Astrocyte (in vitro differentiated cells and primary cell): ENCODE measurements at regions not wholly inside any gene's neighbourhood (a gene's known extent, or its start where the extent isn't known, plus 50 kb on each side); places are given as distances from the start of the nearest gene placed in this dataset.

Experiments used
- DNase-seq: peaks from one replicate; pipeline ENCODE4 v3.0.0-alpha.2; 2010; ENCODE audit warnings: low read depth
- FAIRE-seq: peaks from 2 replicates; lab custom pipeline; 2011; peaks lifted over from hg19 to GRCh38; lab: Jason Lieb, UNC
- H2AFZ ChIP-seq: 2 replicates; pipeline ENCODE4 v1.6.0; 2012; ENCODE audit warnings: low read depth, low read length, inconsistent platforms
- H3K27ac ChIP-seq: 2 replicates; pipeline ENCODE4 v1.5.1; 2011; ENCODE audit warnings: low read depth, low read length, inconsistent platforms
- H3K27me3 ChIP-seq: 2 replicates; pipeline ENCODE4 v1.6.0; 2011; ENCODE audit warnings: low read length, inconsistent platforms; ENCODE audit not compliant: insufficient read depth
- H3K36me3 ChIP-seq: 2 replicates; pipeline ENCODE4 v1.5.1; 2011; ENCODE audit warnings: low read length, inconsistent platforms; ENCODE audit not compliant: insufficient read depth
- H3K4me1 ChIP-seq: 2 replicates; pipeline ENCODE4 v1.5.1; 2011; ENCODE audit warnings: low read length, inconsistent platforms; ENCODE audit not compliant: insufficient read depth
- H3K4me2 ChIP-seq: 2 replicates; pipeline ENCODE4 v1.6.0; 2012; ENCODE audit warnings: low read length, inconsistent platforms
- H3K4me3 ChIP-seq: 2 replicates; pipeline ENCODE4 v1.5.1; 2011; ENCODE audit warnings: low read depth, mild to moderate bottlenecking, low read length, inconsistent platforms; ENCODE audit not compliant: insufficient read depth
- H3K79me2 ChIP-seq: 2 replicates; pipeline ENCODE4 v1.6.0; 2012; ENCODE audit warnings: mild to moderate bottlenecking, low read length, inconsistent platforms; ENCODE audit not compliant: insufficient read depth
- H3K9ac ChIP-seq: 2 replicates; pipeline ENCODE4 v1.6.0; 2012; ENCODE audit warnings: mild to moderate bottlenecking, low read length, inconsistent platforms
- H3K9me3 ChIP-seq: 2 replicates; pipeline ENCODE4 v1.5.1; 2012; ENCODE audit warnings: low read depth, mild to moderate bottlenecking, low read length, inconsistent platforms; ENCODE audit not compliant: insufficient read depth
- H4K20me1 ChIP-seq: 2 replicates; pipeline ENCODE4 v1.6.0; 2012; ENCODE audit warnings: low read length, inconsistent platforms; ENCODE audit not compliant: insufficient read depth
- H3K27ac Mint-ChIP-seq: one replicate; pipeline ENCODE4 v1.8.0; 2021; ENCODE audit warnings: mild to moderate bottlenecking, mixed read lengths; ENCODE audit not compliant: unreplicated experiment
- H3K27me3 Mint-ChIP-seq: one replicate; pipeline ENCODE4 v1.8.0; 2021; ENCODE audit warnings: low read depth, mixed read lengths; ENCODE audit not compliant: unreplicated experiment
- H3K36me3 Mint-ChIP-seq: one replicate; pipeline ENCODE4 v1.8.0; 2021; ENCODE audit warnings: low read depth, mixed read lengths; ENCODE audit not compliant: unreplicated experiment
- H3K4me1 Mint-ChIP-seq: one replicate; pipeline ENCODE4 v1.8.0; 2021; ENCODE audit warnings: low read depth, mixed read lengths; ENCODE audit not compliant: unreplicated experiment
- H3K4me3 Mint-ChIP-seq: one replicate; pipeline ENCODE4 v1.8.0; 2021; ENCODE audit warnings: mild to moderate bottlenecking, moderate library complexity, mixed read lengths; ENCODE audit not compliant: unreplicated experiment
- H3K9me3 Mint-ChIP-seq: one replicate; pipeline ENCODE4 v1.8.0; 2021; ENCODE audit warnings: mild to moderate bottlenecking, mixed read lengths; ENCODE audit not compliant: unreplicated experiment
- CTCF ChIP-seq: IDR thresholded peaks from 2 replicates; pipeline ENCODE4 v1.5.1; 2011; ENCODE audit warnings: low read depth, mild to moderate bottlenecking, inconsistent platforms, low read length, moderate library complexity; ENCODE audit not compliant: insufficient read depth
- EZH2 ChIP-seq: IDR thresholded peaks from 2 replicates; pipeline ENCODE4 v1.6.1; 2012; ENCODE audit warnings: mild to moderate bottlenecking, low read length, inconsistent platforms; ENCODE audit not compliant: insufficient read depth

GRCh38 chr6:119598883-119599282 lies 249.3 kb upstream of the MAN1A1 start:
- Histone ChIP-seq H3K4me2 (no peak overlapping the region), H3K79me2 (no peaks in the 10 kb centered on the region), H3K27me3 (no peaks in the 10 kb centered on the region), H3K4me1 (peaks cover 15% of the 10 kb centered on the region), H3K27ac (no peak overlapping the region), H3K4me3 (no peak overlapping the region), H3K36me3 (no peaks in the 10 kb centered on the region), H3K9me3 (no peaks in the 10 kb centered on the region), H4K20me1 (no peaks in the 10 kb centered on the region), H3K9ac (no peak overlapping the region), H2AFZ (no peak overlapping the region)
- Mint-ChIP-seq H3K27ac (no peak overlapping the region), H3K9me3 (peaks cover 2% of the 10 kb centered on the region), H3K4me3 (no peak overlapping the region), H3K27me3 (no peaks in the 10 kb centered on the region), H3K36me3 (no peaks in the 10 kb centered on the region), H3K4me1 (peaks cover 14% of the 10 kb centered on the region)
- no peak for FAIRE-seq
- DNase-seq, result no peak
- TF ChIP-seq EZH2 (no peak), CTCF (no peak)

- H3K27ac Mint-ChIP-seq, result no peak overlapping the region
- H3K27ac ChIP-seq, result no peak overlapping the region
- H3K36me3 ChIP-seq, result no peaks in the 10 kb centered on the region
- H3K4me3 Mint-ChIP-seq, result no peak overlapping the region
- no peak for FAIRE-seq
- H3K9me3 ChIP-seq, result no peaks in the 10 kb centered on the region
- H4K20me1 ChIP-seq, result no peaks in the 10 kb centered on the region
- no peaks in the 10 kb centered on the region for H3K27me3 ChIP-seq
- no peak overlapping the region for H3K4me2 ChIP-seq
- H3K9me3 Mint-ChIP-seq, result peaks cover 2% of the 10 kb centered on the region
- H3K4me3 ChIP-seq, result no peak overlapping the region
- no peak for TF ChIP-seq EZH2
- no peak for TF ChIP-seq CTCF
- no peak overlapping the region for H3K9ac ChIP-seq
- no peaks in the 10 kb centered on the region for H3K36me3 Mint-ChIP-seq
- peak; percentile 14 for DNase-seq
- H2AFZ ChIP-seq, result no peak overlapping the region
- H3K4me1 Mint-ChIP-seq, result peaks cover 12% of the 10 kb centered on the region
- no peaks in the 10 kb centered on the region for H3K4me1 ChIP-seq
- no peaks in the 10 kb centered on the region for H3K79me2 ChIP-seq
- no peaks in the 10 kb centered on the region for H3K27me3 Mint-ChIP-seq
These were observed 245.3 kb upstream of the MAN1A1 start for GRCh38 chr6:119594907-119595306.

- TF ChIP-seq CTCF (no peak), EZH2 (no peak)
- no peak overlapping the region for H3K4me3 ChIP-seq
- H3K9ac ChIP-seq, result no peak overlapping the region
- H3K36me3 Mint-ChIP-seq, result no peaks in the 10 kb centered on the region
- H3K4me3 Mint-ChIP-seq, result no peak overlapping the region
- DNase-seq (no peak), FAIRE-seq (peak; percentile 26)
- H3K79me2 ChIP-seq, result no peaks in the 10 kb centered on the region
- no peaks in the 10 kb centered on the region for H3K4me1 ChIP-seq
- H3K36me3 ChIP-seq, result no peaks in the 10 kb centered on the region
- peaks cover 12% of the 10 kb centered on the region for H3K4me1 Mint-ChIP-seq
- no peak overlapping the region for H3K27ac ChIP-seq
- no peak overlapping the region for H3K27ac Mint-ChIP-seq
- H3K9me3 ChIP-seq, result no peaks in the 10 kb centered on the region
- no peaks in the 10 kb centered on the region for H3K27me3 Mint-ChIP-seq
- no peak overlapping the region for H3K4me2 ChIP-seq
- H4K20me1 ChIP-seq, result no peaks in the 10 kb centered on the region
- H2AFZ ChIP-seq, result no peak overlapping the region
- H3K27me3 ChIP-seq, result no peaks in the 10 kb centered on the region
- H3K9me3 Mint-ChIP-seq, result no peaks in the 10 kb centered on the region
These were observed 241.7 kb upstream of the MAN1A1 start for GRCh38 chr6:119591235-119591634.
